CD8-positive, alpha-beta memory T cell (primary cell): ENCODE measurements at regions not wholly inside any gene's neighbourhood (a gene's known extent, or its start where the extent isn't known, plus 50 kb on each side); places are given as distances from the start of the nearest gene placed in this dataset.
"Not testable (repeated sequence)": the region's sequence is repeated elsewhere in the genome, so short reads cannot be mapped to it uniquely, and the experiment has no call there.

ENCODE experiments used
- CTCF ChIA-PET: fragments of 350-600 bp; sonication (Branson Sonifier 250); formaldehyde crosslinking; loops from one replicate; lab custom pipeline; 2021; ENCODE audit warnings: antibody characterized with exemption; lab: Charles Lee
- POLR2A ChIA-PET: fragments of 350-600 bp; sonication (Branson Sonifier 250); formaldehyde crosslinking; loops from one replicate; lab custom pipeline; 2021; ENCODE audit warnings: antibody characterized with exemption; lab: Charles Lee
- DNase-seq, 5 donors: peaks; one replicate each; pipeline versions ENCODE4 v3.0.0 to v3.0.0-alpha.2; 2020 to 2022; ENCODE audit warnings: mixed read lengths in 1 of 5
- H3K27ac ChIP-seq: one replicate; pipeline ENCODE4 v1.7.0; 2013; ENCODE audit warnings: low read depth, mild to moderate bottlenecking, low read length, moderate library complexity
- H3K27me3 ChIP-seq: 2 replicates; pipeline ENCODE4 v1.7.0; 2013; ENCODE audit warnings: low read length, mild to moderate bottlenecking; ENCODE audit not compliant: insufficient read depth, poor library complexity, severe bottlenecking
- H3K36me3 ChIP-seq: 2 replicates; pipeline ENCODE4 v1.7.0; 2013; ENCODE audit warnings: mild to moderate bottlenecking, low read length, moderate library complexity; ENCODE audit not compliant: insufficient read depth
- H3K4me1 ChIP-seq: 2 replicates; pipeline ENCODE4 v1.7.0; 2013; ENCODE audit warnings: mild to moderate bottlenecking, low read length, moderate library complexity; ENCODE audit not compliant: insufficient read depth
- H3K4me3 ChIP-seq: 2 replicates; pipeline ENCODE4 v1.7.0; 2013; ENCODE audit warnings: mild to moderate bottlenecking, low read length
- H3K9me3 ChIP-seq: 2 replicates; pipeline ENCODE4 v1.7.0; 2013; ENCODE audit warnings: mild to moderate bottlenecking, low read length
- H3K27ac Mint-ChIP-seq, 8 donors: one replicate each; pipeline ENCODE4 v1.8.0; 2020 to 2021; ENCODE audit warnings: mixed read lengths in 8 of 8, mild to moderate bottlenecking in 6 of 8, inconsistent platforms in 3 of 8, moderate library complexity in 3 of 8
- H3K27me3 Mint-ChIP-seq, 2 donors: one replicate each; pipeline ENCODE4 v1.8.0; 2020 to 2021; ENCODE audit warnings: mixed read lengths in 2 of 2, mild to moderate bottlenecking in 1 of 2, moderate library complexity in 1 of 2
- H3K36me3 Mint-ChIP-seq, 3 donors: one replicate each; pipeline ENCODE4 v1.8.0; 2020 to 2021; ENCODE audit warnings: mixed read lengths in 3 of 3, inconsistent platforms in 1 of 3, mild to moderate bottlenecking in 1 of 3
- H3K4me1 Mint-ChIP-seq, 3 donors: one replicate each; pipeline ENCODE4 v1.8.0; 2020 to 2021; ENCODE audit warnings: mixed read lengths in 3 of 3, inconsistent platforms in 1 of 3, mild to moderate bottlenecking in 1 of 3
- H3K4me3 Mint-ChIP-seq, 7 donors: one replicate each; pipeline ENCODE4 v1.8.0; 2020 to 2021; ENCODE audit warnings: mixed read lengths in 7 of 7, mild to moderate bottlenecking in 6 of 7, moderate library complexity in 4 of 7, inconsistent platforms in 2 of 7
- H3K9me3 Mint-ChIP-seq, 5 donors: one replicate each; pipeline ENCODE4 v1.8.0; 2020 to 2022; ENCODE audit warnings: mixed read lengths in 5 of 5, mild to moderate bottlenecking in 3 of 5, moderate library complexity in 2 of 5, inconsistent platforms in 1 of 5

GRCh38 chr16:29202025-29202632 lies 204.4 kb downstream of the NPIPB11 start:
- H3K4me1 Mint-ChIP-seq, POLR2A ChIA-PET, H3K27me3 Mint-ChIP-seq, H3K27me3 ChIP-seq, H3K4me3 Mint-ChIP-seq, DNase-seq, H3K36me3 ChIP-seq, H3K9me3 ChIP-seq, H3K4me1 ChIP-seq, H3K4me3 ChIP-seq, H3K27ac ChIP-seq, CTCF ChIA-PET, H3K27ac Mint-ChIP-seq: not testable (repeated sequence)
- peaks cover 8 to 39% (median 20%) of the 10 kb centered on the region in 3 donors for H3K36me3 Mint-ChIP-seq
- peaks cover 0 to 12% (median 6%) of the 10 kb centered on the region in 5 donors for H3K9me3 Mint-ChIP-seq

GRCh38 chr16:29201296-29202024 lies 205.1 kb downstream of the NPIPB11 start:
- H3K36me3 Mint-ChIP-seq: peaks cover 8 to 34% (median 13%) of the 10 kb centered on the region in 3 donors
- DNase-seq: not testable (repeated sequence)

GRCh38 chr16:29200681-29201080 lies 205.8 kb downstream of the NPIPB11 start:
- H3K4me1 ChIP-seq, DNase-seq, H3K36me3 ChIP-seq, H3K27me3 ChIP-seq, H3K9me3 Mint-ChIP-seq, H3K4me3 ChIP-seq, CTCF ChIA-PET, H3K4me3 Mint-ChIP-seq, H3K4me1 Mint-ChIP-seq, H3K27me3 Mint-ChIP-seq, H3K9me3 ChIP-seq, H3K27ac Mint-ChIP-seq, POLR2A ChIA-PET, H3K27ac ChIP-seq: not testable (repeated sequence)
- H3K36me3 Mint-ChIP-seq: peaks cover 5 to 31% (median 6%) of the 10 kb centered on the region in 3 donors

More at GRCh38 chr16:29201296-29202024, 205.1 kb downstream of the NPIPB11 start:
- CTCF ChIA-PET, H3K27me3 Mint-ChIP-seq, H3K4me3 Mint-ChIP-seq, H3K9me3 Mint-ChIP-seq, H3K4me3 ChIP-seq, H3K27ac ChIP-seq, H3K36me3 ChIP-seq, H3K27me3 ChIP-seq, POLR2A ChIA-PET, H3K4me1 ChIP-seq, H3K9me3 ChIP-seq, H3K4me1 Mint-ChIP-seq, H3K27ac Mint-ChIP-seq: not testable (repeated sequence)

- CTCF ChIA-PET, H3K4me3 Mint-ChIP-seq, H3K27ac Mint-ChIP-seq, H3K27me3 Mint-ChIP-seq, H3K9me3 Mint-ChIP-seq, POLR2A ChIA-PET, H3K36me3 ChIP-seq, H3K27ac ChIP-seq, H3K4me1 ChIP-seq, H3K4me1 Mint-ChIP-seq, H3K9me3 ChIP-seq, H3K27me3 ChIP-seq, H3K4me3 ChIP-seq, DNase-seq: not testable (repeated sequence)
- H3K36me3 Mint-ChIP-seq: peaks cover 4 to 28% (median 5%) of the 10 kb centered on the region in 3 donors
Measured at GRCh38 chr16:29200135-29200601, 206.3 kb downstream of the NPIPB11 start.

GRCh38 chr16:29199626-29200025 lies 206.9 kb downstream of the NPIPB11 start:
- H3K4me3 Mint-ChIP-seq, H3K9me3 Mint-ChIP-seq, DNase-seq, POLR2A ChIA-PET, H3K36me3 ChIP-seq, H3K27me3 ChIP-seq, H3K27ac Mint-ChIP-seq, H3K4me1 ChIP-seq, CTCF ChIA-PET, H3K27me3 Mint-ChIP-seq, H3K4me1 Mint-ChIP-seq, H3K4me3 ChIP-seq, H3K9me3 ChIP-seq, H3K27ac ChIP-seq: not testable (repeated sequence)
- H3K36me3 Mint-ChIP-seq: peaks cover 4 to 29% (median 7%) of the 10 kb centered on the region in 3 donors

- POLR2A ChIA-PET: no interaction called here
- H3K9me3 Mint-ChIP-seq: no peaks in the 10 kb centered on the region
- no peak for DNase-seq
Measured at GRCh38 chr16:29198731-29199521, 207.6 kb downstream of the NPIPB11 start.

GRCh38 chr16:29198231-29198630 lies 208.3 kb downstream of the NPIPB11 start:
- Histone ChIP-seq H3K4me1 (no peaks in the 10 kb centered on the region), H3K27ac (no peak overlapping the region), H3K9me3 (no peaks in the 10 kb centered on the region), H3K36me3 (no peaks in the 10 kb centered on the region), H3K4me3 (no peak overlapping the region), H3K27me3 (no peaks in the 10 kb centered on the region)
- ChIA-PET CTCF (no interaction called here), POLR2A (no interaction called here)
- peak overlapping the region in 2 of 8 donors; percentile 28 to 55 for H3K27ac Mint-ChIP-seq
- peaks cover 0 to 5% (median 4%) of the 10 kb centered on the region in 3 donors for H3K4me1 Mint-ChIP-seq
- no peaks in the 10 kb centered on the region for H3K27me3 Mint-ChIP-seq
- DNase-seq: no peak
- peaks cover 4 to 30% (median 6%) of the 10 kb centered on the region in 3 donors for H3K36me3 Mint-ChIP-seq
- no peak overlapping the region for H3K4me3 Mint-ChIP-seq
- no peaks in the 10 kb centered on the region for H3K9me3 Mint-ChIP-seq

More at GRCh38 chr16:29198731-29199521, 207.6 kb downstream of the NPIPB11 start:
- peak overlapping the region in 1 of 7 donors; percentile 23 for H3K4me3 Mint-ChIP-seq
- no peaks in the 10 kb centered on the region for H3K36me3 ChIP-seq
- no peaks in the 10 kb centered on the region for H3K4me1 ChIP-seq
- H3K27me3 Mint-ChIP-seq: no peaks in the 10 kb centered on the region
- no peaks in the 10 kb centered on the region for H3K27me3 ChIP-seq
- H3K9me3 ChIP-seq: no peaks in the 10 kb centered on the region
- H3K27ac ChIP-seq: no peak overlapping the region
- H3K4me3 ChIP-seq: no peak overlapping the region
- H3K27ac Mint-ChIP-seq: peak overlapping the region in 1 of 8 donors; percentile 15
- H3K4me1 Mint-ChIP-seq: peaks cover 0 to 5% (median 4%) of the 10 kb centered on the region in 3 donors
- H3K36me3 Mint-ChIP-seq: peaks cover 4 to 28% (median 6%) of the 10 kb centered on the region in 3 donors
- CTCF ChIA-PET: no interaction called here
